Ramos (cell line): ENCODE measurements at regions not wholly inside any gene's neighbourhood (a gene's known extent, or its start where the extent isn't known, plus 50 kb on each side); places are given as distances from the start of the nearest gene placed in this dataset.

Experiments used
- in situ Hi-C: fragments of 300-500 bp; cut with MboI; formaldehyde crosslinking; loops from one replicate; pipeline ENCODE4 v1.14.3; 2022; ENCODE audit warnings: low sequenced_read_pairs; ENCODE audit not compliant: unreplicated experiment

DNA sequence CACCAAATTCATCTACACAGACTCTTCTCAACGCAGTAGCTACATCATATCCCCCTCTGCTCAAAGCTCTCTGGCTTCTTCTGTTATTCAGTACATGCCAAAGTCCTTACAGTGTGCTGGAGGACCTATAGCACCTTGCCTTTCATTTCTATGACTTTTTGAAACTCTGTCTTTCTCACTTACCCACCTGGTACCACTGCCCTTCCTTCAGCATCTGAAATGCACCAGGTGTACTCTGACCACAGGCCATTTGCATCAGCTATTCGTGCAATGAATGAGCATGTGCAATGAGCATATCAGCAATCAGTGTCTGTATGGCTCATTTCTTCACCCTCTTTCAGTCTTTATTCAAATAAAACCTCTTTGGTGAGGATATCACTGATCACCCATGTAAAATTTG, 399.9 kb downstream of the RAB28 start:
- in situ Hi-C loops = no loop called here

DNA sequence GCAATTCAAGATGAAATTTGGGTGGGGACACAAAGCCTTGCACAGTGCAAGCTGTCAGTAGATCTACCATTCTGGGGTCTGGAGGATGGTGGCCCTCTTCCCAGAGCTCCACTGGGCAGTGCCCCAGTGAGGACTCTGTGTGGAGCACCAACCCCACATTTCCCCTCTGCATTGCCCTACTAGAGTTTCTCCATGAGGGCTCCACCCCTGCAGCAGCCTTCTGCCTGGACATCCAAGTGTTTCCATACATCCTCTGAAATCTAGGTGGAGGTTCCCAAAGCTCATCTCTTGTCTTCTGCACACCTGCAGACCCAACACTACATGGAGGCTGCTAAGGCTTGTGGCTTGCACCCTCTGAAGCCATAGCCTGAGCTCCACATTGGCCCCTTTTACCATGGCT, 402.3 kb downstream of the RAB28 start:
- in situ Hi-C loops = no loop called here

DNA sequence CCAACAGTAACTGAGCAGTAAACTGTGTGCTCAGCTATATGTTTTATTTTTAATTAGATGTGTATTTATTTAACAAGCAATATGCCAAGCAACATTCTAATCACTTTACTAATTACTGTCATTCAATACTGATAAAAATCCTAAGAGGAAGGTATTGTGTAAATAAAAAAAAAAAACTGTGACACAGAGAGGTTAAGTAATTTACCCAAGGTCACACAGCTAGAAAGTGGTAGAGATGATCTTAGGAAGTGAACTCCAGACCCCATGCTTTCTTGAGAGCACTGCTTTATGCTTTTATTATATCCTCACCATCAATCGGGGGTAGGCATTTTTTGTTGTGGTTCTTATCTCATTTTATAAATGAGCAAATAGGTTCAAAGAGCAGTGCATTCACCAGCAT, 417.1 kb downstream of the RAB28 start:
- in situ Hi-C loops = no loop called here

DNA sequence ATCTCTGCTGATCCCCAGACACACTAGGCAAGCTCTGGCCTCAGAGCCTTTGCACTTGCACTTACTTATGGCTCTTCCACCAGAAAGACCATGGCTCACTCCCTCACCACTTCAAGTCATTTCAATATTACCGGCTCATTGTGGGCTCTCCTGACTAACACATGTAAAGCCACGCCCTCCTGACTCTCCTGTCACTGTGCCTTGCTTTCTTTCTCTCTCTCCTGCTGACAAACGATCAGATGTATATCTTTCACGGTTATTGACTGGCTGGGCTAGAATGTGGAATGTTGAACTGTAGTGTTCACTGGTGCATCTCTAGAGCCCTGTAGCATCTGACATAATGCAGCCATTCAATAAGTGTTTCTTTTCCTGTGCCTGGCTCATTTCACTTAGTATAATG, 425.1 kb downstream of the RAB28 start:
- in situ Hi-C loops = no loop called here

DNA sequence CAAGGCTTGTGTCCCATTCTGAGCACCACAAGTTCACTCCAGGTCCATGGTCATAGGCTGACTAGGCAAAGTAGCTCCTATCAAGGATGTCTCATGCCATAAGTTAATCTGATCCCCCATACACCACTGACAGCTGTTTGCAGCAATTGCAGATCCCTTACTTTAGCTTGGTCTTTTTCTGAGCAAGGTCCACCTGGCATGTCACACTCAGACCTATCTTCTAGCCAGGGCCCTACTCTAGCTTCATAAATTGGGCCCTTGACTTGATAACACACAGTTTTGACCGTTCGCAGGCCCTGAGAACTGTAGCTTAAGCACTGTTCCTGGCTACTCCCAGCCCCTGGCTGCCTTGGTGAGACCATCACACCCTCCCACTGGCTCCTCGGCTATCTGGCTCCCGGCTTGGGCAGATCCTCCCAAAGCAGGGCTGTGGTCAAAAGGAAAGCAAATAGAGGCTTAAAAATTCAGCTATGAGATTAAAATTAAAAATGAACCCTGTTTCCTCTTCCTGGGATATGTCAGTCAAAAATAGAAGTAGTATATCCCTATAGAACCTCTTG, 427.4 kb downstream of the RAB28 start:
- in situ Hi-C loops = no loop called here

GRCh38 chr4:13054420-13054970, 429.6 kb downstream of the RAB28 start:
- in situ Hi-C loops = no loop called here

GRCh38 chr4:13047591-13047990, 436.5 kb downstream of the RAB28 start:
- in situ Hi-C loops = no loop called here

DNA sequence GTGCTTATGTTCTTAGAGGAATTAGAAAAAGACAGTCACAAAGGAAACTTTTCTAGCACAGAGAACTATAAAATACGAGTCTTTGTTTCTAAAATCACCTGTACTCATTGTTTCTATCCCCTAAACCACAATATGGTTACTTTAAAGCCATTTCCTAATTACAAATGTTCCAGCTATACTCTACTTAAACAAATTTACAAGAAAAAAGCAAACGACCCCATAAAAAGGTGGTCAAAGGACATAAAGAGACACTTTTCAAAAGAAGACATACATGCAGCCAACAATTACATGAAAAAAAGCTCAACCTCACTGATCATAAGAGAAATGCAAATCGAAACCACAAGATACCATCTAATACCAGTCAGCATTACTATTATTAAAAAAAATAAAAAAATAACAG, 447.3 kb downstream of the RAB28 start:
- in situ Hi-C loops = no loop called here

- in situ Hi-C loops = no loop called here
These were observed 451.2 kb downstream of the RAB28 start for GRCh38 chr4:13032936-13033335.

DNA sequence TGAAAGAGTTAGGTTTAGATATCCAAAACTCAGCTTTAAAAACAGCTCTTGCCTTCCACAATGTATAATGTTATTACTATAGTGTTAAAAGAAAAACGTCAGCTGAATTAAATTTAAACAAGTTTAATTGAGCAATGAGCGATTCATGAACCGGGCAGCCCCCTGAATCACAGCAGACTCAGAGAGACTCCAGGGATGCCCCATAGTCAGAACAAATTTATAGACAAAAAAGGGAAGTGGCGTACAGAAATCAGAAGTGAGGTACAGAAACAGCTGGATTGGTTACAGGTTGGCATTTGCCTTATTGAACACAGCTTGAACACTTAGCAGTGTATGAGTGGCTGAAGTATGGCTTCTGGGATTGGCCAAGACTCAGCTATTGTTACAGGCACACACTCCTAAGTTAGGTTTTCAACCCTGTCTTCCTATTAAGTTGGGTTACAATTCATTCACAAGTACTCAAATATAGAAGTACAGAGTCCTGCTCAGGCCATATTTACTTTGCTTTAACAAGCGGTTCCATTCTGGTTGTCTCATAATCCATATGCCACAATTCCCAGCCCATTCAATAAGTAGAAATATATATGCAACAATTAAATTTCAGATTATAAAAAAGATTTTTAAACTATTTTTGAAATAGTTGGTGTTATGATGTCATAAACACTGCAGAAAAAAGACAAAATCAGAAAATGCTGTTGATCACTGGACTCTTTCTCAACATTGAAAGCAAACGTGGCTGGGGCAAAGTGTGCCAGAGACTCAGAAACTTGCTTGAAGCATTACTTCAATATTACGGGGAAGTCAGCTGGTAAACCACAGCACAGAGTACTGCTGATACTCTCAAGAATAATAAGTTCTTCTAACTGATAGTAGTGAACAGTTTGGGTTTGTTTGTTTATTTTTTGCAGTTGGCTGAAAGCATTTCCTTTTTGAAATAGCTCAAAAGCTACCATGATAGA, 459.7 kb downstream of the RAB28 start:
- in situ Hi-C loops = no loop called here

DNA sequence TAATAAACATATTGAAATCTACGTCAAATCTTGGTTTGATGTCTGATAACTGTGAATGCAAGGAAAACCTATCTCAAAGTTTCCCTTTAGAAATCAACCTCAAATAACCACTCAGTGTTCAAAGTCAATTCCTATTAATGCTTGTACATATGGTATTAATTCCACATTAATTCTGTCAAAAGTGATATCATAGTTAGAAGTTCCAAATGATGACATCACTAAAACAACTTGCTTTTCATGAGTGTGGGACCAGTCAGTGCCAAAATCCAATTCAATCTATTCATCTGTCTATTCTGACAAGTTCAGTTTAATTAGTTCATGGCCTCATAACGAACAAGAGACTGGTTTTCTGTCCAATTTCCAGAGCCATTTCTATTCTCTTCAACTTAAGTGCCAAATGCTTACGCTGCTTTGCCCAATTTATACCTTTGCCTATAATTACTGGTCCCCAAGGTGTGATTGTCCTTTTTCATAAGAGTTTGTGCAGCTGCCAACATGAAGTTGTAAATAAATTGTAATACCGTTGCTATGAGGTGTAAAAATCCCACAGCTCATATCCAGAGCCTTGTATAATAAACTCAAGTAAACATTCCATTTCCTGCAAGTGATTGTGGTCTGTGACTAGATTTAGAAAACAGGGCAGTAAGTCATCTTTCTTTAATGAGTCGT, 476.2 kb downstream of the RAB28 start:
- in situ Hi-C loops = no loop called here

DNA sequence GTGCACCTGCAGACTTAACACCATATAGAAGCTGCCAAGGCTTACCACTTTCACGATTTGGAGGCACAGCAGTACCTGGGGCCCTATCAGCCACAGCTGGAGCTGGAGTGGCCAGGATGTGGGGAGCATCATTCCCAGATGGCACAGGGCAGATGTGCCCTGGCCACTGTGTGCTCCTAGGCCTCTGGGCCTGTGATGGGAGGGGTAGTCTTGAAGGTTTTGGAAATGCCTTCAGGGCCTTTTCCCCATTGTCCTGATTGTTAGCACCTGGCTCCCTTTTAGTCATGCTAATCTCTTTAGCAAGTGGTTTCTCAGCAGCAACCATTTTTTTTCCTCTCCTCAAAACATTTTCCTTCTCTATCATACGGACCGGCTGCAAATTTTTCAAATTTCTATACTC, 490.2 kb downstream of the RAB28 start:
- in situ Hi-C loops = no loop called here

- in situ Hi-C loops = no loop called here
These were observed 496.9 kb downstream of the RAB28 start for GRCh38 chr4:12987284-12987683.

DNA sequence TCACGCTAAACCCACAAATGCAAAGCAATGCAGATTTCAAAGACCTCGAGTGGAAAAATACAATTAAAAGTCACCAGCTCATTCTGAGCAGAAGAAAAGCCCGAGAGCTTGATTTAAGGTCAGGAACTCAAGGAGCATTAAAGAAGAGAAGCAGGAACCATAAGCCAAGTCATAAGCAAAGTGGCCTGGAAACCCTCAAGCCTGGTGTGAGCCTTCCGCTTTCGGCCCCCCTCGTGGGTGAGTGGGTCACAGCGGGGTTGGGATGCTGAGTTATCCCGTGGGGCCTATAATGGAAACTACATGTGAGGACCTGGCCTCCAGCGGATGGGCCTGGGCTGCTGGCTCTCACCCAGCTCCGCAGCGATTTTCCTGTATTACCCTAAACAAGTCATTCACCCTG, 504.3 kb downstream of the RAB28 start:
- in situ Hi-C loops = no loop called here

GRCh38 chr4:12978310-12978709, 505.8 kb downstream of the RAB28 start:
- in situ Hi-C loops = no loop called here

GRCh38 chr4:12975511-12975910, 508.6 kb downstream of the RAB28 start:
- in situ Hi-C loops = no loop called here

DNA sequence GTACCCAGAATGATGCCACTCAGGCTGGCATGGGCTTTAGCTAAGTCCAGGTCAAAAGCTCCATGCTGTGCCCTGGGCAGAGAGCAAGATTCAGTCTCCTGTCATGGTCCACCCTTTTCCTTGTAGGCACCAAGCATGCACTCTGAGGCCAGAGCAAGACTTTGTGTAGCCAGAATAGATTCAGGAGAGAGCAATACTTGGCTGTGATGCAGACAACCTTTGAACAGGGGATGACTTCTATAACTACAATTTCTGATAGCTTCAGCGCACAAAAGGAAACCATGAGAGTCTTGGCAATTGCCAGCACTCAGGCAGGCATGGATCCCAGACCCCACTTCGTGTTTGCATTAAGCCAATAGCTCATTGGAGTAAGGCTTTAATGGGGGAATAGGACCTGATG, 510.6 kb downstream of the RAB28 start:
- in situ Hi-C loops = no loop called here

GRCh38 chr4:12968345-12968744, 515.8 kb downstream of the RAB28 start:
- in situ Hi-C loops = no loop called here

DNA sequence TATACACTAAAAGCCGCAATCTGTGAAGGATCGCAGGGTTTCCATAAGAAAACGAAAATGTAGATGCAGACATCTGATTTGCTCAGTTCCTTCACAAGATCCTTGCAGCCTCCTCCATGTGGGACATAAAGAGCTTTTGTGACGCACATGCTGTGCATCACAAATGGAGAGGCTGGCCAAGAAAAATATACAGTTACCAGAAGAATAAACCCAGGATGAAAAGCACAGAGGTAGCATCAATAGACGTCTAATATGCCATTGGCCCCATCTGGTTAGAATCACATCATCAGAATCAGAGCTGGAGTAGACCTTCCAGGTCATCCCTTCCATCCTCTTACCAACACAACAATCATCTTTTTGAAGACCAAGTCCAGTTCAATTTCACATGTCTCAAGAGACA, 517.4 kb downstream of the RAB28 start:
- in situ Hi-C loops = no loop called here

- in situ Hi-C loops = no loop called here
These were observed 518.8 kb downstream of the RAB28 start for GRCh38 chr4:12965334-12965733.

GRCh38 chr4:12963912-12964311, 520.2 kb downstream of the RAB28 start:
- in situ Hi-C loops = no loop called here
